IMR-90 (cell line): ENCODE measurements at regions not wholly inside any gene's neighbourhood (a gene's known extent, or its start where the extent isn't known, plus 50 kb on each side); places are given as distances from the start of the nearest gene placed in this dataset.

Source experiments
- ATAC-seq: fragments of 200-7000 bp; cut with Tn5 transposase; 2 replicates; pipeline ENCODE4 v1.9.1; 2020; ENCODE audit warnings: low read depth, mild to moderate bottlenecking, moderate library complexity
- BruUV-seq: library from RNA; stranded (reverse); fragments of 400-500 nt; replicated peaks from 2 replicates; lab custom pipeline; 2021; lab: Mats Ljungman, UMichigan
- CTCF ChIA-PET: fragments of 300-600 bp; formaldehyde crosslinking; extraction: SDS; loops from one replicate; lab custom pipeline; 2021; ENCODE audit warnings: antibody characterized with exemption; lab: Yijun Ruan, JAX
- POLR2A ChIA-PET: fragments of 300-600 bp; sonication (Branson Sonifier 250); formaldehyde crosslinking; loops from one replicate; lab custom pipeline; 2022; ENCODE audit warnings: antibody characterized with exemption; ENCODE audit not compliant: unreplicated experiment; lab: Charles Lee
- DNase-seq: peaks from one replicate; pipeline ENCODE4 v3.0.0; 2013
- H2AFZ ChIP-seq: replicated peaks from 2 replicates; pipeline ENCODE3; 2013; ENCODE audit warnings: low read length, mild to moderate bottlenecking; ENCODE audit not compliant: poor library complexity
- H2AK5ac ChIP-seq: 2 replicates; pipeline ENCODE4 v1.6.1; 2013; ENCODE audit warnings: low read depth, low read length, inconsistent platforms
- H2AK9ac ChIP-seq: replicated peaks from 2 replicates; pipeline ENCODE3; 2013; ENCODE audit warnings: mild to moderate bottlenecking, low read depth, low read length, moderate library complexity; ENCODE audit not compliant: poor library complexity
- H2BK120ac ChIP-seq: 2 replicates; pipeline ENCODE4 v1.6.1; 2013; ENCODE audit warnings: low read depth, low read length, inconsistent platforms
- H2BK15ac ChIP-seq: 3 replicates; pipeline ENCODE4 v1.6.1; 2013; ENCODE audit warnings: low read depth, low read length, inconsistent platforms
- H2BK20ac ChIP-seq: 2 replicates; pipeline ENCODE4 v1.6.1; 2013; ENCODE audit warnings: low read depth, mild to moderate bottlenecking, inconsistent platforms, low read length, moderate library complexity
- H2BK5ac ChIP-seq: 2 replicates; pipeline ENCODE4 v1.6.1; 2013; ENCODE audit warnings: mild to moderate bottlenecking, low read depth, low read length, inconsistent platforms; ENCODE audit not compliant: poor library complexity, severe bottlenecking
- H3K14ac ChIP-seq: replicated peaks from 2 replicates; pipeline ENCODE4 v1.6.1; 2013; ENCODE audit warnings: low read depth, low read length, inconsistent platforms
- H3K18ac ChIP-seq: 2 replicates; pipeline ENCODE4 v1.6.1; 2013; ENCODE audit warnings: low read depth, low read length, control low read depth
- H3K23ac ChIP-seq: 2 replicates; pipeline ENCODE4 v1.6.1; 2013; ENCODE audit warnings: low read depth, low read length, inconsistent platforms
- H3K27ac ChIP-seq: 2 replicates; pipeline ENCODE4 v1.5.1; 2013; ENCODE audit warnings: mild to moderate bottlenecking, control low read depth, low read length; ENCODE audit not compliant: insufficient read depth
- H3K27me3 ChIP-seq: 2 replicates; pipeline ENCODE4 v1.6.1; 2013; ENCODE audit warnings: low read length; ENCODE audit not compliant: control insufficient read depth, insufficient read depth
- H3K36me3 ChIP-seq: 2 replicates; pipeline ENCODE4 v1.6.1; 2013; ENCODE audit warnings: low read length, mixed read lengths; ENCODE audit not compliant: control insufficient read depth, insufficient read depth
- H3K4ac ChIP-seq: 2 replicates; pipeline ENCODE4 v1.6.1; 2013; ENCODE audit warnings: low read depth, low read length, inconsistent platforms
- H3K4me1 ChIP-seq: 2 replicates; pipeline ENCODE4 v1.6.1; 2013; ENCODE audit warnings: low read length, mixed read lengths; ENCODE audit not compliant: control insufficient read depth, insufficient read depth
- H3K4me2 ChIP-seq: 2 replicates; pipeline ENCODE4 v1.6.1; 2013; ENCODE audit warnings: low read depth, mild to moderate bottlenecking, control low read depth, low read length, moderate library complexity
- H3K4me3 ChIP-seq: 2 replicates; pipeline ENCODE4 v1.5.1; 2013; ENCODE audit warnings: low read depth, mild to moderate bottlenecking, control low read depth, low read length, moderate library complexity; ENCODE audit not compliant: insufficient read depth
- H3K56ac ChIP-seq: 2 replicates; pipeline ENCODE4 v1.6.1; 2013; ENCODE audit warnings: low read length, inconsistent platforms; ENCODE audit not compliant: insufficient read depth; ENCODE audit errors: extremely low read depth
- H3K79me1 ChIP-seq, 2 experiments: 2 replicates each; pipeline ENCODE4 v1.6.1; 2013; ENCODE audit warnings: low read length in 2 of 2, inconsistent platforms in 1 of 2, low read depth in 1 of 2
- H3K9ac ChIP-seq: 2 replicates; pipeline ENCODE4 v1.6.1; 2013; ENCODE audit warnings: low read depth, low read length, control low read depth
- H3K9me1 ChIP-seq: 2 replicates; pipeline ENCODE4 v1.6.1; 2013; ENCODE audit warnings: low read length, inconsistent platforms; ENCODE audit not compliant: insufficient read depth
- H3K9me3 ChIP-seq: 2 replicates; pipeline ENCODE4 v1.6.1; 2013; ENCODE audit warnings: low read length; ENCODE audit not compliant: control insufficient read depth, insufficient read depth
- H4K20me1 ChIP-seq: 2 replicates; pipeline ENCODE4 v1.6.1; 2013; ENCODE audit warnings: low read length, inconsistent platforms; ENCODE audit not compliant: insufficient read depth
- H4K5ac ChIP-seq: 2 replicates; pipeline ENCODE4 v1.6.1; 2013; ENCODE audit warnings: mild to moderate bottlenecking, low read depth, low read length, control low read depth
- H4K8ac ChIP-seq, 2 experiments: 2 replicates each; pipeline ENCODE4 v1.6.1; 2013; ENCODE audit warnings: low read depth in 2 of 2, low read length in 2 of 2, control low read depth in 1 of 2, inconsistent platforms in 1 of 2
- H4K91ac ChIP-seq: 2 replicates; pipeline ENCODE4 v1.6.1; 2013; ENCODE audit warnings: low read depth, low read length, inconsistent platforms; ENCODE audit not compliant: insufficient read depth
- FOS ChIP-seq: fragments of 150-350 bp; IDR thresholded peaks from 2 replicates; pipeline ENCODE4 v1.6.1; 2016; ENCODE audit warnings: low read depth, low read length
- MAZ ChIP-seq: IDR thresholded peaks from 2 replicates; pipeline ENCODE4 v1.6.1; 2012; ENCODE audit warnings: low read depth, mild to moderate bottlenecking, low read length, improper control_type of control experiment, moderate library complexity, borderline replicate concordance
- MXI1 ChIP-seq: IDR thresholded peaks from 2 replicates; pipeline ENCODE4 v1.6.1; 2012; ENCODE audit warnings: low read depth, mild to moderate bottlenecking, low read length, moderate library complexity, borderline replicate concordance
- NFE2L2 ChIP-seq: fragments of 150-350 bp; IDR thresholded peaks from 2 replicates; pipeline ENCODE4 v1.6.1; 2016; ENCODE audit warnings: low read depth, mild to moderate bottlenecking, low read length
- POLR2A ChIP-seq: IDR thresholded peaks from 2 replicates; pipeline ENCODE4 v1.6.1; 2012; ENCODE audit warnings: mild to moderate bottlenecking, low read depth, low read length
- RAD21 ChIP-seq: IDR thresholded peaks from 2 replicates; pipeline ENCODE4 v1.6.1; 2012; ENCODE audit warnings: low read length, improper control_type of control experiment
- SMC3 ChIP-seq: fragments of 150-350 bp; IDR thresholded peaks from 2 replicates; pipeline ENCODE4 v1.6.1; 2016; ENCODE audit warnings: low read depth, mild to moderate bottlenecking, antibody characterized with exemption, low read length, moderate library complexity
- WGBS, 2 experiments: methylation state at CpG; one replicate each; pipeline versions ENCODE4 v1.1.5 to v1.1.7; 2013; ENCODE audit warnings: missing lambda C conversion rate in 2 of 2; ENCODE audit not compliant: insufficient read length in 1 of 2; ENCODE audit errors: extremely low coverage in 2 of 2; 5-methylcytosine and 5-hydroxymethylcytosine counted together
- dilution Hi-C: fragments of 300-500 bp; cut with HindIII; formaldehyde crosslinking; loops from one replicate; pipeline ENCODE4 v1.14.3; 2018; ENCODE audit warnings: low sequenced_read_pairs; ENCODE audit not compliant: unreplicated experiment
- in situ Hi-C: fragments of 300-500 bp; cut with MboI; formaldehyde crosslinking; loops from 3 replicates; pipeline ENCODE4 v1.14.3; 2019; ENCODE audit warnings: low sequenced_read_pairs, inconsistent platforms, mixed read lengths
- intact Hi-C: fragments of 100-400 bp; cut with micrococcal nuclease; formaldehyde crosslinking; loops from 2 replicates; pipeline ENCODE4 v1.10.0; 2022

- ChIA-PET CTCF (no interaction called here), POLR2A (no interaction called here)
- H3K23ac ChIP-seq: no peak overlapping the region
- no peak overlapping the region for H2AK9ac ChIP-seq
- H3K4me1 ChIP-seq: no peaks in the 10 kb centered on the region
- H3K27me3 ChIP-seq: no peaks in the 10 kb centered on the region
- H2BK5ac ChIP-seq: no peak overlapping the region
- no peak for ATAC-seq
- no peak overlapping the region for H2BK20ac ChIP-seq
- no peak overlapping the region for H3K14ac ChIP-seq
- H3K9me1 ChIP-seq: no peaks in the 10 kb centered on the region
- no peaks in the 10 kb centered on the region for H4K20me1 ChIP-seq
- in situ Hi-C loops: no loop called here
- no peaks in the 10 kb centered on the region for H3K36me3 ChIP-seq
- dilution Hi-C loops: no loop called here
- no peak for TF ChIP-seq NFE2L2
- no peak for TF ChIP-seq SMC3
- no peak for TF ChIP-seq MXI1
- TF ChIP-seq MAZ: no peak
- TF ChIP-seq FOS: no peak
- TF ChIP-seq POLR2A: no peak
- no peak for TF ChIP-seq RAD21
- H3K56ac ChIP-seq: no peak overlapping the region
- no peak overlapping the region for H3K27ac ChIP-seq
- no peak for DNase-seq
- no TSS peak for BruUV-seq
- no peak overlapping the region for H2BK120ac ChIP-seq
- no peak overlapping the region for H3K4ac ChIP-seq
- H3K9me3 ChIP-seq: peaks cover 6% of the 10 kb centered on the region; the same call in 1 of the 2 replicates
- H4K8ac ChIP-seq: no peak overlapping the region
- no peaks in the 10 kb centered on the region for H3K79me1 ChIP-seq
- H2AFZ ChIP-seq: no peak overlapping the region
- WGBS, 2 experiments: no CpG with 5 or more reads among the region's 5 CpGs
- H3K4me3 ChIP-seq: no peak overlapping the region
- no peak overlapping the region for H3K18ac ChIP-seq
- no peak overlapping the region for H2AK5ac ChIP-seq
- intact Hi-C loops: no loop called here
- no peak overlapping the region for H3K9ac ChIP-seq
- no peak overlapping the region for H4K91ac ChIP-seq
- no peak overlapping the region for H4K5ac ChIP-seq
- H3K4me2 ChIP-seq: no peak overlapping the region
- no peak overlapping the region for H2BK15ac ChIP-seq
These were observed 145.9 kb downstream of the NRN1 start for GRCh38 chr6:5860849-5861248.
